GM21825 (cell line): ENCODE measurements at regions not wholly inside any gene's neighbourhood (a gene's known extent, or its start where the extent isn't known, plus 50 kb on each side); places are given as distances from the start of the nearest gene placed in this dataset.

ENCODE experiments used
- ATAC-seq: cut with Tn5 transposase; IDR thresholded peaks from one replicate; pipeline ENCODE4 v1.9.1; 2021; ENCODE audit warnings: mild to moderate bottlenecking, moderate library complexity; ENCODE audit not compliant: unreplicated experiment

GRCh38 chr11:59302991-59303390 is 55.7 kb upstream of the OR5AN1 start:
- no peak for ATAC-seq

DNA sequence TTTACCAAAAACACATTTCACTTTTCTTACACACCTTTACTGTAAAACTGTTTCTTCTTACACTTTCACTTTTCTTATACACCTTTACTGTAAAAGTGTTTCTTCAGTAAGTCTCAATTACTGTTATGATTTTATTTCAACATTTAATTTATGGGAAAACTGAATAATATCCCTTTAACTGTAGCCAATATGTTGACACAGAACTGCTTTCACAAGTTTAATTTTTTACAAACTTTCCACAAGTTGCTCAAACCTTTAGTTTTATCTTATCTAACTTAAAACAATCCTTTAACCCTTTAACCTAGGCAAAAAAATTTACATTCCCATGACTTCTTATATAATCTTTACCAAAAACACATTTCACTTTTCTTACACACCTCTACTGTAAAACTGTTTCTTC is 63.3 kb upstream of the OR5AN1 start:
- no peak for ATAC-seq

DNA sequence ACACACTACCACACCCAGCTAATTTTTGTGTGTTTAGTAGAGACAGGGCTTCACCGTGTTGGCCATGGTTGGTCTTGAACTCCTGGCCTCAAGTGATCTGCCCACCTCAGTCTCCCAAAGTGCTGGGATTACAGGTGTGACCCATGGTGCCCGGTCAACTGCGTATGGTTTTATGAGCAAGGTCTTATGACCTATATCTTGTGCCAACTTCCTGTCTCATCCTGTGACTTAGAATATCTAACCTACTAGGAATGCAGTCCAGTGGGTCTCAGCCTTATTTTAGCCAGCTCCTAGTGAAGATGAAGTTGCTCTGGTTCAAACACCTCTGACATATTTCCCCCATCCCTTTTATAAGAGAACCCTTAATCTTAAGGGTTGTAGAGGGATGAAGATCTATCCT is 66.1 kb upstream of the OR5AN1 start:
- ATAC-seq: no peak

GRCh38 chr11:59291228-59291627 is 67.5 kb upstream of the OR5AN1 start:
- no peak for ATAC-seq

DNA sequence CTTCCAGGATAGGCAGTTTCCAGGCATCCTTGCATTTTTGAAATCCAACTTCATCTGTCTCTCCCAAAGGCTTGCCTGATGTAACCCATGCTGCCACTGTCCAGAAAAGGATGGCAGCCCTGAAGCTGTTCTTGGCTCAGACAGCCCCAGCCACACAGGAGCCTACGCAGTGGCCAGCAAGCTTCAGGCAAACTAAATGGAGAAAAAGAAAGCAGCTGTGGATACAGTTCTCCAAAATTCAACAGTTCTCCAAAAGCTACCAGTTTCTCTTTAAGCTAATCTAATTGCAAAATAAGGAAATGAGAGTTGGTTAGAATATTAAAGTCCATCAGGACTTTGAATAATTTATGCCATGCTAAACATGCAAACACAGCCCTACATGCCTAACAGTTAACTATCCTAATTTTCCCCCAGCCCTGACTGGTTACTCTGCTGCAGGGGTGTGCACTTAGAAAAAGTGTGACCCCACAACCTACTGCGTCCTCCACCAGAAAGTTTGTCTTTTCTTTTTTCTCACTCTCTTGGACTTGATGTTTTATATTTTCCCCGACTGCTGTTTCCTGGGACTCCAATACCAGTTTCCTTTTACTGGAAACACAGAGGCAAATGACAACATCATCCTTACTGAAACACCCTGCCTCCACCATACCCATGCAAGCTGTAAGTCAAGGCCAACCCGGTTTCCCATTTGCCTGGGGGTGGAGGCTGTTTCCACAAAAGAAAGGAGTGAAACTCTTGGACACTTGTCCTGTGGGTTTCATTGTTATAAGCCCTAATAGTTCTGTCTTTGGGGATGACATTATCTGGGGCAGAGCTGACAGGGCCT is 69.1 kb upstream of the OR5AN1 start:
- no peak for ATAC-seq

- no peak for ATAC-seq
Measured at GRCh38 chr11:59285716-59286260, 72.9 kb upstream of the OR5AN1 start.

- ATAC-seq: no peak
Measured at GRCh38 chr11:59284773-59285129, 72.0 kb upstream of the MPEG1 start.

GRCh38 chr11:59283825-59284772 is 71.4 kb upstream of the MPEG1 start:
- ATAC-seq: peak; percentile 65

GRCh38 chr11:59283311-59283710 is 70.6 kb upstream of the MPEG1 start:
- no peak for ATAC-seq

DNA sequence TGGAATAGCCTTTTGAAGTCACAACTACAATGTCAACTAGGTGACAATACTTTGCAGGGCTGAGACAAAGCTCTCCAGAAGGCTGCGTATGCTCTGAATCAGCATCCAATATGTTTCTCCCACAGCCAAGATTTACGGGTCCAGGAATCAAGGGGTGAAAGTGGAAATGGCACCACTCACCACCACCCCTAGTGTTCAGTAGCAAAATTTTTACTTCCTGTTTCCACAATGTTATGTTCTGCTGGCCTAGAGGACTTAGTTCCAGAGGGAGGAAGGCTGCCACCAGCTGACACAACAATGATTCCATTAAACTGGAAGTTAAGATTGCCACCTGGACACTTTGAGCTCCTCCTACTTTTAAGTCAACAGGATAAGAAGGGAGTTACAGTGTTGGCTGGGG is 68.5 kb upstream of the MPEG1 start:
- ATAC-seq: no peak

GRCh38 chr11:59273373-59273841 is 60.7 kb upstream of the MPEG1 start:
- ATAC-seq: peak; percentile 92

DNA sequence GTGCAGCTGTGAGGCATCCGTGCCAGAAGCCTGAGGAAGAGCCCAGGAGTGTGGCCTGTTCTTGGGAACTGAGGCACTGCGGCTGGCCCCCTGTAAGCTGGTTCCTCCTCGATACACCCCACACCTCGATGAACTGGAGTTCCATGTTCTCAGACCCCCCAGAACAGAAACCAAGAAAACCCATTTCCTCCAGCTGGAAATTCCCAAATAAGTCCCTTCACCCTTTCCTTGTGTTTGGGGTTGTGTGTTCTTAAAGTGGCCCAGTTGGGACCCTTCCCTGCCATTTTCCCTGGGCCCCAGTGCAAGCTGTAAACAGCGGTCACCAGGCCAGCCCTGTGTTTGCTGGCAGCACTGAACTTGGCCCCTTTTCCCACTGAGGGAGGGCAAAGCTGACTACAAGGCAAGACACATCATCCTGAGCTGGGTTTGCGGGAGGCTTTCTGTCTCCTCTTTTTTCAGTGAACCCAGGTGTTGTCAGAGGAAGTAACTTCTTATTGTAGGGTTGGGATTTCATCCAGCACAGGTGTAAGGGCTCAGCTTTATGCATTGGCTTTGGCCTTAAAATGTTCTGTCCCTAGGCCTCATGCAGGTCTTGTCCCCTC is 60.1 kb upstream of the MPEG1 start:
- peak; percentile 24 for ATAC-seq

DNA sequence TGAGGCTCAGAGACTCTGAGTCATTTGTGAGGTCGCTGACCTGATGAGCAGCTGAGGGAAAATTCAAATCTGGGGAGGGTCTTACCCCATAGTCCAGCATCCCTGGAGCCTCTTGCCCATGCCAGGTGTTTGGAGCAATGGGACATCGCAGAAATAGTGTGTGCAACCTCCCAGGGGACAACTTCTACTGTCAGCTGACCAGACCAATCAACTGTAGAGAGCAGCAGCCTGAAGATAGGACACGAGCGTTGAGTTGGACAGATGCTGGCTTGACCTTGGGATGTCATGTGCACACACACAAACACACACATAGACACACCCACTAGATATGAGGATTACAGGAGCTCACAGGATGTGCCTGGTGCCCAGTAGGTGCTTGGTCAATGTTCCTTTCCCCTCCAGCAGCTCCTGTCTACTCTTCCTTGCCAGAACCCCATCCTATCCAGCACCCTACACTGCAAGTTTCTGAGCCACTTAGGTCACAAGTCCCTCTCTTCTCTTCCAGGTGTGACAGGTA is 59.1 kb upstream of the MPEG1 start:
- no peak for ATAC-seq

DNA sequence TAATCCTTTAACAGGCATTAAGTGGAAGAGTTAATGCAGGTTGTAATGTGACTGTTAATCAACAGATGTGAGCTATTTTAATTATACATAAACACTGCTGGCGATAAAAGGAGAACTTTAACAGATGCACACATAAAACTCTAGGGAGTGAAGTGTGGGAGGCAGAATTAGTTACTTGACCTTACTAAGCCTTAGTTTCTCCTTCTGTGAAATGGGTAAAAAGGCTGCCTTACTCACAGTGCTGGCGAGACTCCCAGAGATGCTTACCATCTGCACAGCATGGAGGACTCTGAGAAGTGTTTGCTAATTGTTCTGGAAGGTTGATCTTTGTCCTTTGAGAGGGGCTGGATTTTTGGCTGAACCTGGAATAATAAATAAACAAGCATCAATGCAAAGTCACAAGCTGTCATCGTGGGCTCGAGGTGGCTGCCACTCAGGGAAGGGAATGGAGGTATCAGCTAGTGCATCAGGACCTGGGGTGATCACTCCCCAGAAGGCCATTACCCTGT is 58.6 kb upstream of the MPEG1 start:
- no peak for ATAC-seq

- ATAC-seq: no peak
Measured at GRCh38 chr11:59267736-59268475, 55.2 kb upstream of the MPEG1 start.

- ATAC-seq: peak; percentile 75
Measured at GRCh38 chr11:59267196-59267595, 54.5 kb upstream of the MPEG1 start.

- ATAC-seq: no peak
Measured at GRCh38 chr11:59266491-59266890, 53.8 kb upstream of the MPEG1 start.

DNA sequence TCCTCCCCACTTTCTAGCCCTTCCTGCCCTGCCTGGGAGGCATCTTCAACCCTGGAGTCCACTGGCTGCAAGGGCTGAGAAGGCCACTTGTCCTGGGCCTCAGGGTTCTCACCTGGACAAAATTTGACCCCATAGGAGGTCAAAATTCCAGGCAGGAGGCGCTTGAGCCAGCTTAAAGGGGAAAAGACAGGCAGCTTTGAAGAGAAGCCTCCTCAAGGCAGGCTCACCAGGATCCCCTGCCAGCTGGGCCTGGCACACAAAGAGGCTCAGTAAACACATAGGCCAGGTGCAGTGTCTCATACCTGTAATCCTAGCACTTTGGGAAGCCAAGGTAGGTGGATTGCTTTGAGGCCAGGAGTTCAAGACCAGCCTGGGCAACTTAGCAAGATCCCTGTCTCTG is 53.0 kb upstream of the MPEG1 start:
- no peak for ATAC-seq

DNA sequence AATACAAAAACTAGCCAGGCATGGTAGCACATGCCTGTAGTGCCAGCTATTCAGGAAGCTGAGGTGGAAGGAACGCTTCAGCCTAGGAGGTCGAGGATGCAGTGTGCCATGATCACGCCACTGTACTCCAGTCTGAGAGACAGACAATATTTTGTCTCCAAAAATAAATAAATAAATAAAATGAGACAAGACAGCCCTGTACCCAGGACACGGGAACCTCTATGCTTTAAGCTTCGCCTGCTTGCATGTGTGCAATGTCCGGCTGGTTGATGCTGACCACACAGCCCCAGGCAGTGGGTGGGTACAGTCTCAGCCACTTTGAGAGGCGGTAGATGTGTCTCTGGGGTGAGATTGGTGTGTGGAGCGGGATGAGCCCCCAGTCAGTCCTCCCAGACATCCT is 52.0 kb upstream of the MPEG1 start:
- ATAC-seq: no peak
